ENCODE measurements at regions not wholly inside any gene's neighbourhood (a gene's known extent, or its start where the extent isn't known, plus 50 kb on each side); places are given as distances from the start of the nearest gene placed in this dataset.

- no CpG with 5 or more reads among the region's 7 CpGs for WGBS (ENCODE audit: extremely low coverage, insufficient coverage, low lambda C conversion rate)
- no peaks in the 10 kb centered on the region for H3K27me3 ChIP-seq (ENCODE audit: insufficient read depth, low read length, poor library complexity)
- no peak overlapping the region for H4K5ac ChIP-seq (ENCODE audit: low read length)
- H3K56ac ChIP-seq (ENCODE audit: low read length): no peak overlapping the region
- H2AK5ac ChIP-seq (ENCODE audit: low read length): no peak overlapping the region
- no peaks in the 10 kb centered on the region for H3K79me2 ChIP-seq (ENCODE audit: control insufficient read depth, insufficient read depth, low read length)
- no peaks in the 10 kb centered on the region for H3K79me1 ChIP-seq (ENCODE audit: low read length)
- H3K36me3 ChIP-seq (ENCODE audit: control insufficient read depth, insufficient read depth, low read length): no peaks in the 10 kb centered on the region
- no peak overlapping the region for H3K23ac ChIP-seq (ENCODE audit: low read length)
- no peak overlapping the region for H3K9ac ChIP-seq (ENCODE audit: low read length)
- no peaks in the 10 kb centered on the region for H3K4me1 ChIP-seq (ENCODE audit: control insufficient read depth, low read depth, low read length)
- H3K4me3 ChIP-seq (ENCODE audit: low read length): no peak overlapping the region
- H2BK120ac ChIP-seq (ENCODE audit: low read depth, low read length): no peak overlapping the region
- H2BK5ac ChIP-seq (ENCODE audit: low read length): no peak overlapping the region
- H4K8ac ChIP-seq (ENCODE audit: low read depth, low read length): no peak overlapping the region
- no peak overlapping the region for H2BK15ac ChIP-seq (replicated peaks; ENCODE audit: low read depth)
- no peak overlapping the region for H3K27ac ChIP-seq (ENCODE audit: low read depth, low read length)
- H3K4ac ChIP-seq (ENCODE audit: low read depth, low read length): no peak overlapping the region
- H3K18ac ChIP-seq (ENCODE audit: low read length): no peak overlapping the region
- no peak for DNase-seq
- no peak overlapping the region for H3K4me2 ChIP-seq (ENCODE audit: low read length)
Measured at GRCh38 chr2:54371460-54372065, 84.6 kb upstream of the SPTBN1 start.

- no peak overlapping the region for H3K18ac ChIP-seq (ENCODE audit: low read length)
- H3K79me2 ChIP-seq (ENCODE audit: control insufficient read depth, insufficient read depth, low read length): no peaks in the 10 kb centered on the region
- H2BK5ac ChIP-seq (ENCODE audit: low read length): no peak overlapping the region
- no peak overlapping the region for H3K27ac ChIP-seq (ENCODE audit: low read depth, low read length)
- H2AK5ac ChIP-seq (ENCODE audit: low read length): no peak overlapping the region
- no peak overlapping the region for H3K4me3 ChIP-seq (ENCODE audit: low read length)
- no peaks in the 10 kb centered on the region for H3K36me3 ChIP-seq (ENCODE audit: control insufficient read depth, insufficient read depth, low read length)
- no peak overlapping the region for H3K4ac ChIP-seq (ENCODE audit: low read depth, low read length)
- DNase-seq: no peak
- H3K9ac ChIP-seq (ENCODE audit: low read length): no peak overlapping the region
- no CpG with 5 or more reads among the region's 4 CpGs for WGBS (ENCODE audit: extremely low coverage, insufficient coverage, low lambda C conversion rate)
- H4K8ac ChIP-seq (ENCODE audit: low read depth, low read length): no peak overlapping the region
- no peak overlapping the region for H2BK15ac ChIP-seq (replicated peaks; ENCODE audit: low read depth)
- no peaks in the 10 kb centered on the region for H3K27me3 ChIP-seq (ENCODE audit: insufficient read depth, low read length, poor library complexity)
- no peak overlapping the region for H4K5ac ChIP-seq (ENCODE audit: low read length)
- H3K4me2 ChIP-seq (ENCODE audit: low read length): no peak overlapping the region
- H3K4me1 ChIP-seq (ENCODE audit: control insufficient read depth, low read depth, low read length): no peaks in the 10 kb centered on the region
- no peaks in the 10 kb centered on the region for H3K79me1 ChIP-seq (ENCODE audit: low read length)
- no peak overlapping the region for H3K56ac ChIP-seq (ENCODE audit: low read length)
- H2BK120ac ChIP-seq (ENCODE audit: low read depth, low read length): no peak overlapping the region
- no peak overlapping the region for H3K23ac ChIP-seq (ENCODE audit: low read length)
Measured at GRCh38 chr2:54372361-54372760, 83.8 kb upstream of the SPTBN1 start.

GRCh38 chr2:54373855-54374254 lies 82.3 kb upstream of the SPTBN1 start:
- Histone ChIP-seq H2BK5ac (ENCODE audit: low read length) (no peak overlapping the region), H3K4me1 (ENCODE audit: control insufficient read depth, low read depth, low read length) (peaks cover 2% of the 10 kb centered on the region), H4K8ac (ENCODE audit: low read depth, low read length) (no peak overlapping the region), H3K79me2 (ENCODE audit: control insufficient read depth, insufficient read depth, low read length) (no peaks in the 10 kb centered on the region), H3K4me2 (ENCODE audit: low read length) (no peak overlapping the region), H3K23ac (ENCODE audit: low read length) (no peak overlapping the region), H3K79me1 (ENCODE audit: low read length) (no peaks in the 10 kb centered on the region), H4K5ac (ENCODE audit: low read length) (no peak overlapping the region), H3K4ac (ENCODE audit: low read depth, low read length) (no peak overlapping the region), H2BK15ac (replicated peaks; ENCODE audit: low read depth) (no peak overlapping the region), H3K56ac (ENCODE audit: low read length) (no peak overlapping the region), H3K18ac (ENCODE audit: low read length) (no peak overlapping the region), H3K27ac (ENCODE audit: low read depth, low read length) (no peak overlapping the region), H2BK120ac (ENCODE audit: low read depth, low read length) (no peak overlapping the region), H2AK5ac (ENCODE audit: low read length) (no peak overlapping the region), H3K36me3 (ENCODE audit: control insufficient read depth, insufficient read depth, low read length) (no peaks in the 10 kb centered on the region), H3K4me3 (ENCODE audit: low read length) (no peak overlapping the region), H3K27me3 (ENCODE audit: insufficient read depth, low read length, poor library complexity) (no peaks in the 10 kb centered on the region), H3K9ac (ENCODE audit: low read length) (no peak overlapping the region)
- DNase-seq: no peak
- WGBS (ENCODE audit: extremely low coverage, insufficient coverage, low lambda C conversion rate): no CpG with 5 or more reads among the region's 3 CpGs

- Histone ChIP-seq H3K79me1 (ENCODE audit: low read length) (no peaks in the 10 kb centered on the region), H2BK5ac (ENCODE audit: low read length) (no peak overlapping the region), H3K27me3 (ENCODE audit: insufficient read depth, low read length, poor library complexity) (no peaks in the 10 kb centered on the region), H2BK120ac (ENCODE audit: low read depth, low read length) (no peak overlapping the region), H4K8ac (ENCODE audit: low read depth, low read length) (no peak overlapping the region), H3K4me1 (ENCODE audit: control insufficient read depth, low read depth, low read length) (peaks cover 2% of the 10 kb centered on the region), H3K4me3 (ENCODE audit: low read length) (no peak overlapping the region), H3K27ac (ENCODE audit: low read depth, low read length) (no peak overlapping the region), H2AK5ac (ENCODE audit: low read length) (no peak overlapping the region), H3K79me2 (ENCODE audit: control insufficient read depth, insufficient read depth, low read length) (no peaks in the 10 kb centered on the region), H3K4me2 (ENCODE audit: low read length) (no peak overlapping the region), H4K5ac (ENCODE audit: low read length) (no peak overlapping the region), H2BK15ac (replicated peaks; ENCODE audit: low read depth) (no peak overlapping the region), H3K23ac (ENCODE audit: low read length) (no peak overlapping the region), H3K4ac (ENCODE audit: low read depth, low read length) (no peak overlapping the region), H3K9ac (ENCODE audit: low read length) (no peak overlapping the region), H3K56ac (ENCODE audit: low read length) (no peak overlapping the region), H3K36me3 (ENCODE audit: control insufficient read depth, insufficient read depth, low read length) (no peaks in the 10 kb centered on the region), H3K18ac (ENCODE audit: low read length) (no peak overlapping the region)
- no CpG with 5 or more reads among the region's 5 CpGs for WGBS (ENCODE audit: extremely low coverage, insufficient coverage, low lambda C conversion rate)
- no peak for DNase-seq
Measured at GRCh38 chr2:54374591-54375364, 81.3 kb upstream of the SPTBN1 start.

GRCh38 chr2:54377451-54377850 lies 78.7 kb upstream of the SPTBN1 start:
- Histone ChIP-seq H3K56ac (ENCODE audit: low read length) (no peak overlapping the region), H2AK5ac (ENCODE audit: low read length) (no peak overlapping the region), H3K27me3 (ENCODE audit: insufficient read depth, low read length, poor library complexity) (no peaks in the 10 kb centered on the region), H3K79me1 (ENCODE audit: low read length) (no peaks in the 10 kb centered on the region), H3K4me3 (ENCODE audit: low read length) (no peak overlapping the region), H3K27ac (ENCODE audit: low read depth, low read length) (no peak overlapping the region), H4K8ac (ENCODE audit: low read depth, low read length) (no peak overlapping the region), H3K9ac (ENCODE audit: low read length) (no peak overlapping the region), H4K5ac (ENCODE audit: low read length) (no peak overlapping the region), H3K4me1 (ENCODE audit: control insufficient read depth, low read depth, low read length) (peaks cover 2% of the 10 kb centered on the region), H3K4me2 (ENCODE audit: low read length) (no peak overlapping the region), H2BK5ac (ENCODE audit: low read length) (no peak overlapping the region), H3K79me2 (ENCODE audit: control insufficient read depth, insufficient read depth, low read length) (no peaks in the 10 kb centered on the region), H3K18ac (ENCODE audit: low read length) (no peak overlapping the region), H3K4ac (ENCODE audit: low read depth, low read length) (no peak overlapping the region), H2BK120ac (ENCODE audit: low read depth, low read length) (no peak overlapping the region), H3K36me3 (ENCODE audit: control insufficient read depth, insufficient read depth, low read length) (no peaks in the 10 kb centered on the region), H2BK15ac (replicated peaks; ENCODE audit: low read depth) (no peak overlapping the region), H3K23ac (ENCODE audit: low read length) (no peak overlapping the region)
- DNase-seq: no peak
- no CpG with 5 or more reads among the region's 3 CpGs for WGBS (ENCODE audit: extremely low coverage, insufficient coverage, low lambda C conversion rate)

Data from mesendoderm (in vitro differentiated cells).